Activated T-cell treated with anti-CD3 and anti-CD28 coated beads, Interleukin-2, amount 50 U/mL, for 24 hours (primary cell): ENCODE measurements at regions not wholly inside any gene's neighbourhood (a gene's known extent, or its start where the extent isn't known, plus 50 kb on each side); places are given as distances from the start of the nearest gene placed in this dataset.

ENCODE experiments used
- DNase-seq: peaks from one replicate; pipeline ENCODE4 v3.0.0-alpha.2; 2020
- H3K27ac Mint-ChIP-seq: 2 replicates; pipeline ENCODE4 v1.8.0; 2020; ENCODE audit warnings: mild to moderate bottlenecking, mixed read lengths
- H3K27me3 Mint-ChIP-seq: 2 replicates; pipeline ENCODE4 v1.8.0; 2020; ENCODE audit warnings: mixed read lengths
- H3K36me3 Mint-ChIP-seq: 2 replicates; pipeline ENCODE4 v1.8.0; 2020; ENCODE audit warnings: low read depth, mixed read lengths
- H3K4me1 Mint-ChIP-seq: 2 replicates; pipeline ENCODE4 v1.8.0; 2020; ENCODE audit warnings: low read depth, mixed read lengths
- H3K4me3 Mint-ChIP-seq: 2 replicates; pipeline ENCODE4 v1.8.0; 2020; ENCODE audit warnings: mild to moderate bottlenecking, moderate library complexity, mixed read lengths
- H3K9me3 Mint-ChIP-seq: 2 replicates; pipeline ENCODE4 v1.8.0; 2020; ENCODE audit warnings: mixed read lengths

DNA sequence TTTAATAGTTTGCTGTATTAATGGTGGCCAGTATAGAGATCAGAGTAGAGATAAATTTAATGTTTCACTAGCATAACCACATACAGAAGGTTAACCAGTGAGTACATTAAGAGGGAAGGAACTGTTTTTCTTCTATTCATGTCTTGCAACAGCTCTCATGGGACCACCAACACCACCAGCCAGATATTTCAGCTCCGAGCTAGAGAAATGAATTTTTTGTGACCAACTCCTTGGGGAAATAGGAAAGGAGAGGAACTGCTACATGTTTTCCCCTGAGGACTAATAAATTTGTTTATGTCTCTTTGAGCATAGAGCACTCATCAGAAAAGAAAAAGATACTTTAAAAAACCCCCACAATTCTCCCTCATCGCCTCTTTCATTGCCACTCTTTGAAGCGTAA, 247.5 kb downstream of the MBNL1 start:
- DNase-seq = no peak
- Mint-ChIP-seq H3K4me1 (no peaks in the 10 kb centered on the region), H3K27me3 (no peaks in the 10 kb centered on the region), H3K9me3 (no peaks in the 10 kb centered on the region), H3K36me3 (no peaks in the 10 kb centered on the region), H3K27ac (no peak overlapping the region), H3K4me3 (no peak overlapping the region)

DNA sequence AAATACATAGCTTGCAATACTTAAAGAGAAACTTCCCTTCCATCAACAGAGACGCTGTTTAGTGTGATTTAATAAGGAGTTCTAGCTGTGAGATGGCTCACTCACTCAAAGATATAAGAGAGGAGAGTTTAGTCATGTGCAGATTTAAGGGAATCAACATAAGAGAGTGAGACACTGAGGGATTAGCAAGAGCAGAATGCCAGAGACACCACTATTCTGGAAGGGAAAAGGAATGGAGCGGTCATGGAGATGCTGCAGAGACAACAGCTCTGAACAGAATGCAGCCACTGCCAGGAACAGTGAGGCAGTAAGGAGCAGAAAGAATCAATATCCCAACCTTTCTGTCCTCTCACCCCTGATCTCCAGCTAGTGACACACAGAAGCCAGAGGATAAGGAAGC, 248.8 kb downstream of the MBNL1 start:
- Mint-ChIP-seq H3K4me1 (no peaks in the 10 kb centered on the region), H3K27ac (no peak overlapping the region), H3K36me3 (no peaks in the 10 kb centered on the region), H3K9me3 (no peaks in the 10 kb centered on the region), H3K4me3 (no peak overlapping the region), H3K27me3 (no peaks in the 10 kb centered on the region)
- DNase-seq = no peak

GRCh38 chr3:152518346-152518745, 249.6 kb downstream of the MBNL1 start:
- DNase-seq = no peak
- H3K27me3 Mint-ChIP-seq = no peaks in the 10 kb centered on the region
- H3K4me3 Mint-ChIP-seq = no peak overlapping the region
- no peak overlapping the region for H3K27ac Mint-ChIP-seq
- no peaks in the 10 kb centered on the region for H3K4me1 Mint-ChIP-seq
- H3K9me3 Mint-ChIP-seq = no peaks in the 10 kb centered on the region
- H3K36me3 Mint-ChIP-seq = no peaks in the 10 kb centered on the region

DNA sequence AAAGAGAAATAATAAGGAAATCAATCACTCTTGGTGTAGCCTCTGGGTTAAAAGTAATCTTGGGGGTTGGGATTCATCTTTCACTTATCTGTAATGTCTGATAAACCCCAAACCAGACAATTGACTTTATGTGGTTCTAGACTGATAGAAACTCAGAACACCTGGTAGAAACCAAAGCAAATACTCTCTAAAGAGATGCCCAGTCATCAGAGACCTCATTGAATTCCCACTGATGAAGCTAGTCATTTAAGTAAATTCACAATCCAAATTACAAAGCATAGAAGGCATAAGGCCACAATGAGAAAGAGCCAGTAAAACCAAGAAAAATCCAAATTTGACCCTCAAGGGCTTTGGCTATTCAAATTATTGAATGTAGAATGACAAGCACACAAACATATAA, 250.6 kb downstream of the MBNL1 start:
- Mint-ChIP-seq H3K4me1 (no peaks in the 10 kb centered on the region), H3K4me3 (no peak overlapping the region), H3K27ac (no peak overlapping the region), H3K9me3 (no peaks in the 10 kb centered on the region), H3K27me3 (no peaks in the 10 kb centered on the region), H3K36me3 (no peaks in the 10 kb centered on the region)
- DNase-seq = no peak

DNA sequence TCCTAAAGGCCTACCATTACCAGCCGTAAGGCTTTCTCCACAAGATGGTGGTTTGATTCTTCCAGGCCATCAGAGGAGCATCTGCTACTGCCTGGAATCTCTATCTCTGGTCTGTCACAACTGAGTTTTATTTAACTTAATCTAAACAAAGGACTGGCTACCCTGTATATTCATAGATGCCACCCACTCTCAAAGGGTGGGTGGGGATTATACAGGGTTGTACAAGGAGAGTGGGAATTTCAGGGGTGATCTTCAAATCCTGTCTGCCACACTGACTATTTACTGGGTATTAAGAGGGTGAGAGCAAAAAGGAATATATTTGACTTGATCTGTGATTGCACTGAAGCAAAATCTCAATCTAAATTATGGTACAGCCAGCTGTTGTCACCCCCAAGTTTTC, 253.3 kb downstream of the MBNL1 start:
- Mint-ChIP-seq H3K9me3 (no peaks in the 10 kb centered on the region), H3K27ac (no peak overlapping the region), H3K4me3 (no peak overlapping the region), H3K4me1 (no peaks in the 10 kb centered on the region), H3K27me3 (no peaks in the 10 kb centered on the region), H3K36me3 (no peaks in the 10 kb centered on the region)
- no peak for DNase-seq

DNA sequence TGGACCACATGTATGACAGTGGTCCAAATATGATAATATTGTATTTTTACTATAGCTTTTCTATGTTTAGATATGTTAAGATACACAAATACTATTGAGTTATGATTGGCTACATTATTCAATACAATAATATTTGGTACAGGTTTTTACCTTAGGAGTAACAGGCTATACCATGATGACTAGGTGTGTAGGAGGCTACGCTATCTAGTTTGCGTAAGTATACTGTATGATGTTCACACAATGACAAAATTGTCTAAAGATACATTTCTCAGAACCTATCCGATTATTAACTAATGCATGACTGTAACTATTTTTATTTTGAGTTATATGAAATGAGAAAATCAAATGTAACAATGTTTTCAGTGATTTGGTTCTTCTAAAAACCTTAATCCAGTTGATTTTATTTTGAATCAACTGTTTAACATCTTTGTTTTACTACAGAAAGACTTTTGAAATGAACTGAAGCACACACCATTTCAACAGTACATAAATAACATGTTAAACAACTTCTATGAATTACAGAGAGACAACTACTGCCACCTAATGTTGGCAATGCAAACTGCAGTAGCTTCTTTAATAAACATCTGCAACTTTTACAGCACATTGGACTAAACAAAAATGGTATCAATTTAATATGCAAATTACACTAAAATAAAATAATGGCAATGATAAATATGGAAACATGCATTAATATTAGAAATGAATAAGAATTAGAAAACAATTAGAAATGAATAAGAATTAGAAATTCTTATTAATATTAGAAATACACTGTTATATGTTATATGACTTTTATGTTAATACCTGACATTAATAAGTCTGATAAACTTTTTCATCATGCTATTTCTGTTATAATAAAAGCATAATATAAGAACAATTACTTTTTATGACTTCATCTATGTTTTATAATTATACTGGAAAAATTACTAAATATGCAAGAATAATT, 255.7 kb downstream of the MBNL1 start:
- no peaks in the 10 kb centered on the region for H3K4me1 Mint-ChIP-seq
- no peaks in the 10 kb centered on the region for H3K9me3 Mint-ChIP-seq
- no peaks in the 10 kb centered on the region for H3K36me3 Mint-ChIP-seq
- DNase-seq = no peak
- no peak overlapping the region for H3K4me3 Mint-ChIP-seq
- H3K27ac Mint-ChIP-seq = no peak overlapping the region
- no peaks in the 10 kb centered on the region for H3K27me3 Mint-ChIP-seq

- DNase-seq = no peak
- Mint-ChIP-seq H3K27me3 (no peaks in the 10 kb centered on the region), H3K4me3 (no peak overlapping the region), H3K36me3 (no peaks in the 10 kb centered on the region), H3K9me3 (peaks cover 12% of the 10 kb centered on the region), H3K4me1 (no peaks in the 10 kb centered on the region), H3K27ac (no peak overlapping the region)
Measured at GRCh38 chr3:152531717-152532116, 263.0 kb downstream of the MBNL1 start.

- Mint-ChIP-seq H3K4me1 (no peaks in the 10 kb centered on the region), H3K27ac (no peak overlapping the region)
Measured at GRCh38 chr3:152538518-152538917, 269.8 kb downstream of the MBNL1 start.

GRCh38 chr3:152539191-152539764, 270.5 kb downstream of the MBNL1 start:
- Mint-ChIP-seq H3K9me3 (peaks cover 8% of the 10 kb centered on the region), H3K27ac (no peak overlapping the region), H3K4me1 (no peaks in the 10 kb centered on the region), H3K4me3 (no peak overlapping the region), H3K27me3 (peaks cover 39% of the 10 kb centered on the region), H3K36me3 (no peaks in the 10 kb centered on the region)
- DNase-seq = no peak

More at GRCh38 chr3:152538518-152538917, 269.8 kb downstream of the MBNL1 start:
- Mint-ChIP-seq H3K36me3 (no peaks in the 10 kb centered on the region), H3K4me3 (no peak overlapping the region), H3K9me3 (peaks cover 10% of the 10 kb centered on the region), H3K27me3 (peaks cover 38% of the 10 kb centered on the region)
- no peak for DNase-seq

GRCh38 chr3:152540120-152540519, 271.4 kb downstream of the MBNL1 start:
- peaks cover 39% of the 10 kb centered on the region for H3K27me3 Mint-ChIP-seq
- no peaks in the 10 kb centered on the region for H3K4me1 Mint-ChIP-seq
- peaks cover 8% of the 10 kb centered on the region for H3K9me3 Mint-ChIP-seq
- H3K4me3 Mint-ChIP-seq = no peak overlapping the region
- DNase-seq = no peak
- no peak overlapping the region for H3K27ac Mint-ChIP-seq
- no peaks in the 10 kb centered on the region for H3K36me3 Mint-ChIP-seq

DNA sequence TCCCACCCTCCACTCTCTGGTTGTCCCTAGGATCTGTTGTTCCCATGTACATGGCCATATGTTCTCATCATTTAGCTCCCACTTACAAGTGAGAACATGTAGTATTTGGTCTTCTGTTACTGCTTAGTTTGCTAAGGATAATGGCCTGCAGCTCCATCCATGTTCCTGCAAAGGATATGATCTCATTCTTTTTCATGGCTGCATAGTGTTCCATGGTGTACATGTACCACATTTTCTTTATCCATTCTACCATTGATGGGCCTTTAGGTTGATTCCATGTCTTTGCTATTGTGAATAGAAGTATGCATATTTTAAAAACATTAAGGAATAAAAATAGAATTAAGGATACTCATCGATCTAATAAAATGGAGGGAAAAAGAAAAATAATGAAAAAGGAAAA, 278.4 kb downstream of the MBNL1 start:
- DNase-seq = no peak
- no peak overlapping the region for H3K27ac Mint-ChIP-seq
- no peak overlapping the region for H3K4me3 Mint-ChIP-seq
- peaks cover 2% of the 10 kb centered on the region for H3K9me3 Mint-ChIP-seq
- peaks cover 12% of the 10 kb centered on the region for H3K27me3 Mint-ChIP-seq
- H3K36me3 Mint-ChIP-seq = no peaks in the 10 kb centered on the region
- H3K4me1 Mint-ChIP-seq = no peaks in the 10 kb centered on the region

DNA sequence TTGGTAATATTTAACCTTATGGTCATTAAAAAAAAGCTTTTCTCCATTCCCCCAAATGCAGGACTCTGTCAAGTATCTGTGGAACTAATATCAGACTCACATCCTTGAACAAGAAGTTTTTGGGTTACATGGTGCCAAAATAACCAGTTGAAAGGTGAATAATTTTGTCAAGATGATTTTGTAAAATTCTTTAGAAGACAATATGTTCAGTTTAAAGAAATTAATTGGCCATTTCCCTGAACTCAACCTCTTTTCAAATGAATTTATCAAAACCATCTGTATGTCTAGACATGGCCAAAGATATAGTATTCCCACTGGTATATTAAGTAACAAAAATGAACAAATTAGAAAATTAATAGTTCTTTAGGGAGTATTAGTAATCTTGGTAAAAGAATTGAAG, 280.5 kb downstream of the MBNL1 start:
- no peak overlapping the region for H3K27ac Mint-ChIP-seq
- no peaks in the 10 kb centered on the region for H3K36me3 Mint-ChIP-seq
- no peak for DNase-seq
- H3K4me3 Mint-ChIP-seq = no peak overlapping the region
- H3K27me3 Mint-ChIP-seq = peaks cover 4% of the 10 kb centered on the region
- no peaks in the 10 kb centered on the region for H3K9me3 Mint-ChIP-seq
- no peaks in the 10 kb centered on the region for H3K4me1 Mint-ChIP-seq

DNA sequence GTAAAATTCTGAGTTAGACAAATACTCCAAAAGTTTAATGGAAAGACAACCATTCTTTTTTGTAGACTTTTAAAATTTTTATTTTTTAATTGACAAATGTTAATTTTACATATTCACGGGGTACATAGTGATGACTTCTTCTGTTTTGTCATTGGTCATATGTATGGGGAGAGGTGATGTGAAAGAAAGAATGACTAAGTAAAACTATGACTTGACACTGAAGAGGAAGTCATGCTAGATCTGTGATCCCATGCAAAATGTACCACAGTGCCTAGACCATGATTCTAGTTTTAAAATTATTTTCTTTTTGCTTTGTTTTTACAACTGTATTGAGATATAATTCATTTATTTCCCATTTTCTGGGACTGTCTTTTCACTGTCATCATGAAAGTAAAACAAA, 281.6 kb downstream of the MBNL1 start:
- peaks cover 7% of the 10 kb centered on the region for H3K27me3 Mint-ChIP-seq
- H3K27ac Mint-ChIP-seq = no peak overlapping the region
- H3K36me3 Mint-ChIP-seq = no peaks in the 10 kb centered on the region
- no peaks in the 10 kb centered on the region for H3K9me3 Mint-ChIP-seq
- H3K4me3 Mint-ChIP-seq = no peak overlapping the region
- H3K4me1 Mint-ChIP-seq = no peaks in the 10 kb centered on the region
- no peak for DNase-seq

DNA sequence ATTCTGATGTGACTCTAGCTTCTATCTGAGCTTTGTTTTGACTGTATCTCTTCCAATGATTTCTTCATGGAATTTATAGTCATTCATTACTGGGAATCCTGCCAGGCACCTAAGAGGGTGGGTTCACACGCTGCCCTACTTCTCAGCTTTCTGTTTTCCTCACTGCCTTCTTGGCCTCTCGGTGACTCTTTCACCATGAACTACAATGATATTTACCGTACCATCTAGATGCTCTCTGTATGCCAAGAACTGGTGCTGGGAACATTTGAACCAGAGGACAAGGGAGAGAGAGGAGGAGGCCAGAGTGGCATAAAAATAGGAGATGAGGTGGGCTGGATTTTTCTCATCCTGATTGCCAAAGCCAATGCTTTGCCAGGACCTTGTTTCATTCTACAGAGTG, 280.0 kb upstream of the P2RY1 start:
- H3K9me3 Mint-ChIP-seq = no peaks in the 10 kb centered on the region
- H3K4me1 Mint-ChIP-seq = peaks cover 12% of the 10 kb centered on the region
- no peak overlapping the region for H3K4me3 Mint-ChIP-seq
- H3K27ac Mint-ChIP-seq = no peak overlapping the region
- no peaks in the 10 kb centered on the region for H3K36me3 Mint-ChIP-seq
- peaks cover 3% of the 10 kb centered on the region for H3K27me3 Mint-ChIP-seq
- no peak for DNase-seq

DNA sequence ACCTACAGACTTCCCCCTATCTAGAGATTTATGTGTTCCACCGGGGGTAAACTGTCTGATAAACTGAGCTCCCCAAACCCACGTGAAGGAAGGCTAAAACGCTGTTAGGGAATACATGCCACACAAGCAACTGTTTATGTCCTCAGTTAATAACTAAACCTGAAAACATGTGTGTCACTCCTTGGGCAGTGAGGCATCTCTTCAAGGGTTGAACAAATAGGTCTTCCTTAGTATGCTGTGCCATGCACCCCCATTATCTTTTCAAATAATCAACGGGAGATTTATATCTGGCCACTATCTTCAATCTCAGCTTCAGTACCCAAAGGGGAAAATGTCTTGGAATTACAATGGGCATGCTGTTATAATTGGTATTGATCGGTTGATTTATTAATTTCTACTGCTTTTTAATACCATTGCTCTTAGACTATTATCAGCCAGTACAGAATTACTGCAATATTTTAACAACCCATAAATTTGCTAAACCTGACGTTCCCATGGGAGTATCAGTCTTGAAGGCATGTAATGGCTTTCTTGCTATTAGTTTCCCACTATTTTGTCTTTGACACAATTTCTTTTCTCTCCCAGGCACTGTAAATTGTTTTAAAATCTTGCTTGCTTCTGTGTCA, 279.2 kb upstream of the P2RY1 start:
- Mint-ChIP-seq H3K27ac (no peak overlapping the region), H3K4me3 (no peak overlapping the region), H3K4me1 (peaks cover 12% of the 10 kb centered on the region), H3K9me3 (no peaks in the 10 kb centered on the region), H3K27me3 (peaks cover 3% of the 10 kb centered on the region), H3K36me3 (no peaks in the 10 kb centered on the region)
- no peak for DNase-seq
